Tibial nerve (tissue), 3 donors: ENCODE measurements at regions not wholly inside any gene's neighbourhood (a gene's known extent, or its start where the extent isn't known, plus 50 kb on each side); places are given as distances from the start of the nearest gene placed in this dataset.

Experiments
- CTCF ChIP-seq, 5 experiments: fragments of 200-600 bp in 3 of 5; fragments of 450-650 bp in 2 of 5; sonication (generic) in 3 of 5; IDR thresholded peaks; one replicate each; pipeline ENCODE4 v1.5.1; 2016 to 2019; ENCODE audit warnings: antibody characterized with exemption in 5 of 5, mild to moderate bottlenecking in 3 of 5, moderate library complexity in 2 of 5
- POLR2A ChIP-seq, 2 donors: fragments of 450-650 bp; IDR thresholded peaks; one replicate each; pipeline ENCODE4 v1.6.1; 2017; ENCODE audit warnings: antibody characterized with exemption in 2 of 2, mild to moderate bottlenecking in 2 of 2, moderate library complexity in 2 of 2

DNA sequence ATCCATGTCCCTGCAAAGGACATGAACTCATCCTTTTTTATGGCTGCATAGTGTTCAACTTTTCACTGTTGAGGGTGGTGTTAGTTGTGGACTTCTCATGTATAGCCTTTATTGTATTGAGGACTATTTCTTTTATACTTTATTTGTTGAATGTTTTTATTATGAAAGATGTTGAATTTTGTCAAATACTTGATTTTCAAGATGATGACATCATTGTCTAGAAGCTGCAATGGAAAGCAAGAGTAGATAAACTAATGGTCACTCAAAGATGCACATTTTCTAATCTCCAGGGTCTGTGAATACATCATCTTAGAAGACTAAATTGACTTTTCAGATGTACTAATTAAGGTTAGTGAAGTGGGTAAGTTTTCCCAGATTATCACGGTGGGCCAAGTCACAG, 1117.0 kb downstream of the DSC3 start:
- no peak for TF ChIP-seq CTCF (IDR thresholded peaks at IDR 0.05)
- no peak for TF ChIP-seq POLR2A (IDR thresholded peaks at IDR 0.05)
